Activated CD4-positive, CD25-positive, alpha-beta regulatory T cell (primary cell): ENCODE measurements at regions not wholly inside any gene's neighbourhood (a gene's known extent, or its start where the extent isn't known, plus 50 kb on each side); places are given as distances from the start of the nearest gene placed in this dataset.

Experiments
- DNase-seq, 4 experiments: peaks; one replicate each; lab custom pipeline; 2025; lab: John Stamatoyannopoulos, UW

DNA sequence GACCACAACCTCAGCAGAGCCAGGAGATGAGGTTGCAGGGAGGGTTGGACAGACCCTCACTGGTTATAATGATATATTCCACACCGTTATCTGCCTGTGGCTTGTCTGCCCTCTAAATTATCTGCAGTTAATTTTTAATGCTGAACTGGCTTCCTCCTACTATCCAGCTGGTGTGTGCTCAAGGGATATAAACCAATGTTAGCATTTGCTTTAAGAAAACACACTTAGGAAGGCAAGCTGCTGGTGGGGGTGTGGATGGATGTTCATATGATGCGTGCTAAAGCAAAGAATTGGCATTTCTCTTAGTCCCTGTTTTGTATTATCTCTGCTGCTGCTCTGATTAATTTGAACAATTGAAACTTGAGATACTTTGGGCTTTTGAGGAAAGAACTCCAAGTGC lies 132.2 kb upstream of the NPVF start:
- DNase-seq: no peak

DNA sequence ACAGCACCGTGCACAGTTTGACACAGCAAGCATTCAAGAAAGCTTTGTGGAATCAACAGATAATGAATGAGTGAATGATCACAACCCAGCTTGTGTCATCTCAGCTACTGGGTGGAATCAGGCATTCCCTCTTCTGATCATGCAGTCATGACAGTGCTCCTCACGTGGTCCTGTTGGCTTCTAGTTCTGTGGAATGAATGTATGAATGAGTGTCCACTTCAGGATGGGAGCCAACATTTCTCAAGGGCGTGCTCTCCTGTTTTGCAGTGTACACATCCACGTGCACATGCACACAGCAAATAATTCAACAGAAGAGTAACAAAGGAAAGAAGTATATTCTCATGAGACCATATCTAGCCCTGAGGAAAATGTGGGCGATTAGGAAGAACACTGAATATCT lies 133.1 kb upstream of the NPVF start:
- DNase-seq: no peak

DNA sequence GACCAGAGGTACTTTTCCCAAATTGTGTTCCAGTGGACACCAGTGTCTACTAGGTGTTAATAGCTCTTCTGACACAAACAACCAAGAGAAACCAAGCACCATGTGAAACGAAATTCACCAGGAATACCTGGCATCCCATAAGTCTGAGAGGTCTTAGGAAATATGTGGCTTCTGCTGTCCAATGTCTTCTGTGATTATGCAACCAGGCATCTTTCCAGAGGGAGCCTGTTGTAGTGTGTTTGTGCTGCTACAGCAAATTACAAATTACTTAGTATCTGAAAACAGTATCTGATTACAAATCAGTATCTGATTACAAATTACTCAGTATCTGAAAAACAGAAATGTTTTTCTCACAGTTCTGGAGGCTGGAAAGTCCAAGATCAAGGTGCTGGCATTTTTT lies 133.6 kb upstream of the NPVF start:
- no peak for DNase-seq

DNA sequence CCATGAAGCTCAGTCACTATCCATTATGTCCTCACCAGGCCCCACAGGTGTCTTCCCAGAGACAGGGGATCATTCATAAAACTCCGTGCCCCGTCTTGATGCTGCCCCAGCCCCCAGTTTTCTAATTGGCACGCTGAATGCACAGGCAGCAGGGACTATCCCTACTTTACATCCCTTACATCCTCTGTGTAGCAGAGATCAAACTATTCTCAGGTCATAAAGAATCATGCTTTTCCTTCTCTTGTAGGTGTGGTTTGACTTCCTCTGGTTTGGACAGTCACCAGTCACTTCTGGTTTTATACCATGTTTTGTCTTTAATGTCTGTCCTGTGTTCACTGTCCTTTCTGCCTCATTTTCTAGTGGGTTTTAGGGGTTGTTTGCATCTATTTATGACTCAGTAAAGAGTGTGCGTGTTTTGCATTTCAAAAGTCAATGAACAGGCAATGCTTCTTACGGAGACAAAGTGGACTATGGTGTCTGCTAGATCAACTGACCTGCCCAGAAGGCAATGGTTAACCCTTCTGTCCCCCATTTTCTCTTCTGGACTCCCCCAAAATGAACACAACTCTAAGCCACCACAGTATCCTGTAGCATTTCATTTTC lies 140.4 kb upstream of the NPVF start:
- no peak for DNase-seq

DNA sequence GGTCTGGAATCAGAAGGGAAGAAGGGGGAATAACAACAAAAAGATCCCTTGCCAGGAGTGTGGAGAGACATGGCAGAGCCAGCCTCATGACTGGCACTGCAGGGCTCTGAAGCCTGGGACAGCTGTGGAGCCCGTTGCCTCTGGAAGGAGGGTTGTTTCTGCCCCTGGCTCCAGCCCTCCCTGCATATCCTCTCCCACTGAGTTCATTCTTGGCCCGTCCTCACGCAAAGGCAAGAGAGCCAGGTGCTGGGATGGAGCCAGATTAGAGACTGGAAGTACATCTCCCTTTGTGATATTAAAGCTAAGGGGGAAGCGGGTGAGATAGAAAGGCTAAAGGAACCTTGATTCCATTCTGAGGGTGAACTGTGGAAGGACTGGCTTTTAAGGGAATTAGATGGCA lies 141.5 kb upstream of the NPVF start:
- no peak for DNase-seq

DNA sequence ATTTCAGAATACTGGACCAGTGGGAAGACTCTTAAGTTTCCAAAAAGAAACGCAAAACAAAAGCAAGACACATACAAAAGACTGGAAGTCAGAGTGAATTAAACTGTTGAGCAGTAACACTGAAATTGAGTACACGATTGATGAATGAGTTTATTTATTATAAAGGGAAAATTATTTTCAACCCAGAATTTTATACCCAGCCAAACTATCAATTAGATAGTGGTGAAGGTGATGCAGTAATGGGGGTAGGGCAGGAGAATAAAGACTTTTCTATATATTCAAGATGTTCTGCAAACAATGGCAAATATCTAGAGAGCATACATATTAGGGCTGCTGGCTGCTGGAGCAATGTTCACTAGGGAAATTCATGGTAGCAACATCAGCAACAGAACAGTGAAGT lies 143.7 kb upstream of the NPVF start:
- DNase-seq: no peak

DNA sequence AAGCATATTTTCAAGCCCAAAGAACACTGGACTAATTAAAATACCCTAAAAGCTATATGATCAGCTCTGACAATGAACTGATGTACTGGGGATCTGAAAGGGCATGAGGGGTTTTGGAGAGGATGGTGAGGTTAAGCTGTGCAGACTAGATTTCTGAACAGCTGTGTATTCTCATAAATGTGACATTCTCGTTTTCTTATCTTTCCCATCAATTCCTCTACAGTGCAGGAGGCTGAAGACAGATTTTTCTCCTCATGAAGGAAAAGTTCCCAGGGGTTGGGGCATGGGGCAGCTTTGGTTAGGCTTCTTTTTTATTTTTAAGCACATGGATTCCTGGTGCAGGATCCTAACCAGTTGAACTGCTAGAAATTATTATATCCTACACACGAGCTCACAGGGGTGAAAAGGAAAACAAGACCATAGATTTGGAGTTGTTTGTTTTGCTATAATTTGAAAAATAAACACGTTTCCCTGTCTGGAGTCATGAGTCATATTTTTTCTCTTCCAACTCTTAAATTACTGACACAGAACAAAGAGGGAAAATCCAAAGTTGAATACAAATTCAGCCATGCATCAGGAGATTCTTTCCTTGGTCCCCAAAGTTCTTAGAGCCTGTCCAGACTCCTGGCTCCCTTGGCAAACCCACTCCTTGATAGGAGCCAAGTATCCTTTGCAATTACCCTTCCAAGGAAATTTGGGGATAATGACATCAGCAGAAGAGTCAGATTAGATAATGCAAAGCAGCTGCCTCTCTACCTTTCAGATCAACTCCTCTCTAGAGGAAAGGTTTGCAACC lies 147.7 kb upstream of the NPVF start:
- DNase-seq: no peak

DNA sequence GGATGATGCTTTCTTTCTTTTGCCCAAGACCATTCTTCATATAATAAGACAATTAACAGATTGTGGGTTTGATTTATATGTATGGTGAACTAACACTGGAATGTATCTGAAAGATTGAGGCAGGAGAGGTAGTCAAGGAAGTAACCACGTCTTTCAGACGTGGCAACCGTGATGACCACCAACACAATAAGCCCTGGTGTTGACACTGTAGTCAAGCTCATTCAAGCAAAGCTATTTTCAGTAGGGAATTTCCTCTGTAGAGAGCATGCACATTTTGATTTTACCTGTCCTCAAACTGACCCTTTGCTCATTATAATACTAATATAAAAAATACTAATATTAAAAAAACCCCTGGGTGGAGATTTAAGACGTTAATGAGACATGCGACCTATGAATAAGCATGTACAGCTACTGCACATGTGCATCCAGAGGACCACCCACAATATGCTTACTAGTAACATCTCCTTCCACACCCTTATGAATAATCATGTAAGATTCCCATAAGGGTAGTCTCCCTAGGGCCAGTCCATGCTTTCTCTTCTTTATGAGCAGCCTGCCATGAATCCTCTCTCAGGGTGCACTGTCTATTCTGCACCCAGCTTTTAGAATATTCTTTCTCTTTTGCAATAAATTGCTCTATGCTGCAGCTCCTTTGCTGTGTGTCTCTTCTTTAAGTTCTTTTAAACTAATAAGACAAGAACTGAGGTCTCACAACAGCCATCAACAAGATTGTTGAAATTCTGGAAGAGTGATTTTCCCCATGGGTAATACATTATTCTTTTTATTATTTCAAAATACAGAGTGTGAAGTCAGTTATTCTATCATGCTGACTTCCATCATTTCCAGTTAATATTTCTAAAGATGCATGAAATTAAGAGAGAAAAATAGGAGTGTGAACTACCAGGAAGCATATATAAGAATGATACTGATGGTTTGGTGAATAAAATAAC lies 151.3 kb upstream of the NPVF start:
- DNase-seq: no peak

DNA sequence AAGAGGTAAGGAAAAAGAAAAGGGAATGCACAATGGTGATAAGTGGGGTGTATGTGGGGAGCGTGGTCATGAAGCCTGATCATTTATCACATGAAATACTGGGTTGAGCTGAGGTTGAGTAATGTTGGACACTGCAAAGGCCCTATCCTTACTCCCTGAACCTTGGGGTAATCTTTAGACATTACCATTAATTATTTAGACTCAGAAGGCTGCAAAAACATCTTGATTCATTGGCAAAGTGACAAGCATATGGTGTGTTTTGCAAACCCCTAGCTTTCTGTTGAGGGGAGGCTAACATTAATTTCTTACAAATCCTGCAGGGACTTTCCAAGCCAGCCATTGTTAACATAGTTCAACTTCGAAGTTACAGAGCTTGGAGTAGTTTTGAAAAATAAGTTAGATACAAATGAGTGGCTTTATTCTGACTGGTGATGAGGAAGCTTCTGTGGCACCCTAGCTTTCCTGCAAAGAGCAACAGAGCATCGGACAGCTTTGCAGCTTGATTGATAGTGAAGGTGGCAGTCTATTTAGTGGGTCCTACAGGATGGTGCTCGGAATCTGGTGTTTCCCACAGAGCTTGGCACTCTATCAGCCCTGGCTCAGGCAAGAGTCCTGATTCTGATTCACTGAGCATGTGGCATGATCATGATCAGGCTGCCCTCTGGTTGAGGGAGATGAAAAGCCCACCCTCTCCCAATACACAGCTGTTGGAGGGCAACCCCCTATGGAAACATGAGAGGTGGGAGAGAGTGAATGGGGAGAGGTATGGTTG lies 153.7 kb upstream of the NPVF start:
- no peak for DNase-seq

DNA sequence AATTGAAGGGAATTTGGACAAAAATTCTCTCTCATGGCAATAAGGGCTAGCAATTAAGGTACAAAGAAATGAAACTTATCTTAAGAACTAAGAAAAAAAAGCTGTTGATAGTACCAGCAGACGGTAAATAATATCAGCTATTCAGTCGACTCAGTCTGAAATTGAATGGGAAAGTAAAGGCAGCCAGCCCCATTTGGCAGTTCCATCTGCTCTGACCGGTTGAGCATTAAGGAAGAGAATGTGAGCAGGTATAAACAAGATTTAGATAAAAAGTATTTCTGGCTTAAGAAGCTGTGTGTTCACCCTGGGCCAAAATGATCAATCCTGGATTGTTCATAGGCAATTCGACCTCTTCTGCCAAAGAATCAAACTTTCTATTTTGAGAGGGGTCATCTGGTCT lies 154.6 kb upstream of the NPVF start:
- no peak for DNase-seq

DNA sequence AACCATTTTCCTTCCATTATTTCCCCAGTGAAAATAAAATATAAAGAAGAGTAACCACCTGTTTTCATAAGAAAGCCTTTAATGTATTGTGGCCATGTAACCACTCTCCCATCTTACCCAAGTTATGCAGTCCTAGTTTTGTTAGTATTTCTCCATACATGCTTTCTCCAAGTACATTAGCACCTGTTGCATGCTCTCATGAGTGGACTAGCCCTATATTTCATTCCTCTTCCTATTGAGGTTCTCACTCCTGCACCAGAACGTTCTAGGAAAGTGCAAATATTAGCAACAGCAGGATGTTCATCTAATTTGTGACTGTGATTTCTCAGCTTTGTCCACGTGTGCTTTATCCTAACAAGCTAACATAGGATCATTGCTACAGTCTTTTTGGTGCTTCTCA lies 155.1 kb upstream of the NPVF start:
- no peak for DNase-seq

DNA sequence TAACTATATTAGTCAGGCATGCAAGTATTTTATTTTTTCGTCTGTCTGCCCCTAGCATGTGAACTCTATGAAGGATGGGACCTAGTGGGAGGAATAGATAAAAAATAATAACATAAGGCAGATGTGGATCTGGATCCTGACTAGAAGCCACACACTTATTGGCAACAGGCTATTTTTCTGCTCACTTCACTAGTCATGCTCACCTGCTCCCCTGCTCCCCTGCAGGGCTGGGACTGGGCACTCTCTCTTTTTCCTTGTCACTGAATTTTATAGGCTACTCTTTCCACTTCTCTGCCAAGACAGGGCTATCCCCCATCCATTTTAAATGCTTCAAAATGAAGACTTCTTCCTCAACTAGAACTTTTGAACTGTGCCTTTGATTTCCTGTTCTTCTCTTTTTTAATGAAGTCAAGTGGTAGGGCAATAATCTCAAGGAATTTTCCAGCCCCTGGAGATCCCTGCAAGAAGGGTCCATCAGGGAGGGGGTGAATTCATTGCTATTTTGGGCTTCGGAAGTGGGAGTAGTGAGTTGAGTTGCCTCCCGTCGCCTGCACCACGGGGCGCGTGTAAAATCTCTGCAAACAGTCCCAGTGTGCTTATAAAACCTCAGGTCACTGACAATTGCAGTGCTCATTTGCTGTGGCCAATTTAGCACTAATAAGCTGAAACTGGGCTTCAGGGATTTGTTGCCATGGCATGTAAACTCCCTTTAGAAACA lies 156.7 kb upstream of the NPVF start:
- no peak for DNase-seq

DNA sequence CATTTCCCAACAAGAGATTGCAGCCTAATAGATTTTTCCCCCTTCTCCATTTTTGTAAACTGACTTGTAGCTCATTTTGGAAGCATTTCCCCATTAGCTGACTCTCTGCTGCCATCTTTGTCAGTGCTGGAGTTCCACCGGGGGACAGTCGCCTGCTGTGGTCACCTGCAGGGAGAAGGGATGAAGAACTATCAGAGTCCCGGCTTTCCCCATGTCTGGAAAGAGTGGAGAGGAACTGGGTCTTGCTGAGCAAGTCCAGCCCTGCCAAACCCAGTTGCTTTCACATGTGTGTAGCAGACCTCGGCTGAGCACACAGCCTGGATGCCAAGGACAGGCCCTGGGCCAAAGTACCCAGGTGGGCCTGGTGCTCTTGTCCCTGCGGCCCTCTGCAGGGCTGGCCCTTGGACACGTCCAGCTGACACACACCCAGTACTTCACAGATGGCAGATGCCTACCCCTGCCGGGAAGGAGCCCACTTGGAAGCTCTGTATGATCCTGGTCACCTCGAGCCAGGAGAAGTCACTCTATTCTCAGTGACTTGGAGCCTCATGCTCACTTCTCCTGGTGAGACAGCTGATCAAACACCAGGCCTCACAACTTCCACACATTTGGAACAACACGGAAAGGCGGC lies 157.3 kb upstream of the NPVF start:
- no peak for DNase-seq

DNA sequence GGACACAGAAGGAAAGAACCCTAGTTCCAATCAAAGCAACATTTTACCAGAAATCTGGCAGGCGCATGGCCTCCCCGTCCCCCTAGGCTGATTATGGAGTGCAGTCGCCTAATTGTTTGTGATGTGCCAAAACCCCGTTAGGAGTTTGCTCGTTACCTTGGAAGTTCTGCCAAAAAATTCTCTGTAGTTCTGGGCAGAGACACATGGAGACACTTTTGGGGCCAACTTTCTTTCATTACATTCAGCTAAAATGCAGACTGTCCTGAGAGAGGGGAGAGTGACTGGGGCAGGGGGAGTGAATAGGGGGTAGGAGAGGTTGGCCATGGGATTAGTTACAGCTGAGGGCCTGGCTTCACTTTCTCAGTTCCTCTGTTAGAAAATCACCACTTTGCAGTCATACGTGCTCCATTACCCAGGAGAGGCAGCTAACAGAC lies 158.0 kb upstream of the NPVF start:
- DNase-seq: no peak

DNA sequence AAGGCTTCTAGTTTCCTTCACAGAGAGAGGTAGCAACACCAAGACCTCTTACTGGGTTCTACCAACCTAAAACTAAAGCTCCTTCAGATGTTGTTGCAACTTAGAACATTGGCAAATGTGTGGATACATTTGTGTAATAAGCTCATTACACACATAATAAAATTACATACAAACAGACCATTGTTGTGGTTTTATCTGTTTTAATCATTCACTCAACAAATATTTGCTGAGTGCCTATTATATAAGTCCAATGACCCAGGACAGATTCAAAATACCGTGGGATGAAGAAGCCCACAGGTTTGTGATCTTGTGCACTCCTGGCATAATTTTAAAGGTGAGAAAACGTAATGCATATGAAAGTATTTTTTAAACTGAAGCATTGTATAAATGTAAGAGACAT lies 160.4 kb upstream of the NPVF start:
- DNase-seq: no peak

DNA sequence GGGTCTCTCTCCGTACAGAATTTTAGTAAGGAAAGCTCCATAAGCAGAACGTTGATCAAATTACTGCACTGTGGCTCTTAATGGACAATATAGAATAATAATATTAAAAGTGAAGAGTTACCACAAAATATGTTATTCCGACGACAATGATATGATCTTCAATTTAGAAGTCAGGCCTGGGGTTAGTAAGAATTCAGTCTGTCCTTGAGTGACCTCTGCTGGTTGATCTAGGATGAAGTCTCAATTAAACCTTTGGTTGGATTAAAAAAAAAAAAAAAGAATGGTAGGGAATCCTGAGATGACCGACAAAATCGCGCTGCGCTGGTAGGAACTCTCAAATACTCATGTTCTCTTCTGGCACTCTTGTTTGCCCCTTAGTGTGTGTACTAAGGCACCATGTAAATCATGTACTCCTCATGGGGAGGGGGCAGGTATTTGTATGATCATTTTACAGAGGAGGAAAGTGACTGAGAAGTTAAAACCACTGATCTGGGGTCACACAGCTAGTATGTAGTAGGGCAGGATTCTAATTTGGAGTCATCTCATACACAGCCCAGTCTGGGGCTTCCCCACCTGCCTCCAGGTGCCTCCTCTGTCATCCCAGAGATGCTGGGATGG lies 161.3 kb upstream of the NPVF start:
- DNase-seq: no peak

DNA sequence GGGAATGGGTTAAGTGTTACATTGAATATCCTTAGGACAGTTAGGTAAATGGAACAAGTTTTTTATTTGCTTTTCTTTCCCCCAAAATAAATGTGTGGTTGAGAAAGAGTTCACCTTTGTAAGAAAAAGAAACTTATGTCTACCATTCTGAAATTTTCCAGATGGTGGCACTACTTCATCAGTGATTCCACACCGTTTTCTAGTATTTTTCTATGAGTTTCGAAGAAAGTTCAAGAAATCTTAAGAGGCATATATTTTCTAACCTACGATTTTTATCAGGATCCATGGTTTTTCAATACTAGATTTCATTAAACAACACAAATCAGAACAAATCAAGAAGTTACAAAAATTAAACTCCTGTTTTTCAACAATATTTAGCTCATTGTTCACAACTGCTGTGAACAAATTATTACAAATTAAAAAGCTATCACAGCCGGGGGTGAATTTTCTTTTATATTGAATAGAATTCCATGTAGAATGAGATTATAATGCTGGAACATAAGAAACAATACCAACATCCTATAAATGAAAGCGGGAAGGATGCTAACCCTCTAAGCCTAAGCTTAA lies 163.1 kb upstream of the NPVF start:
- no peak for DNase-seq

DNA sequence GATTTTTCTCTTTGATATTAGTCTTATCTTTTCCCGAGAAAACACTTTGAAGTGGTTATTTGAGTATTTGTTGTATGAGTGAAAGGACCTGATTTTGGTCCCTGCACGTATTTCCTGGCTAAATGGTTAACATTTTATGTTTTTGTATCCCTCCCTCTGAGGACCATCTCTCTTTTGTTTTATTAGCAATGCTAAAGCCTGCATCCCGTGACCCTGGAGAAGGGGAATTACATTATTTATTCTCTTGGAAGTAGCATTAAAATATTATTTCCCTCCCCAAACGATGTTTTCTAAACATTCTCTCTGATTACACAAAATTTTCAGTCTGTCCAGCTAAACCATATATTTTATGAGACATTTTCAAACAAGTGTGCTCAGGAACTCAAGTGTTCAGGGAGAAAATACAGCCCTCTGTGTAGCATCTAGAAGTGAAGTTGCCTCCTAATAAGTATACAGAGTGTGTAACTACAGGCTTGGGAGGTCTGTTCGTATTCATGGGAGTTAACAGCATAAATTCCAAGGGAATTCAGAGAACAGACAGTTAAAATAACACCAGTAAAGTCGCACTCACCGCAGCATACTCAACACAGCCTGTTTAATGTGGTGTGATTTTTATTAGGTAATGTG lies 163.8 kb upstream of the NPVF start:
- DNase-seq: no peak

DNA sequence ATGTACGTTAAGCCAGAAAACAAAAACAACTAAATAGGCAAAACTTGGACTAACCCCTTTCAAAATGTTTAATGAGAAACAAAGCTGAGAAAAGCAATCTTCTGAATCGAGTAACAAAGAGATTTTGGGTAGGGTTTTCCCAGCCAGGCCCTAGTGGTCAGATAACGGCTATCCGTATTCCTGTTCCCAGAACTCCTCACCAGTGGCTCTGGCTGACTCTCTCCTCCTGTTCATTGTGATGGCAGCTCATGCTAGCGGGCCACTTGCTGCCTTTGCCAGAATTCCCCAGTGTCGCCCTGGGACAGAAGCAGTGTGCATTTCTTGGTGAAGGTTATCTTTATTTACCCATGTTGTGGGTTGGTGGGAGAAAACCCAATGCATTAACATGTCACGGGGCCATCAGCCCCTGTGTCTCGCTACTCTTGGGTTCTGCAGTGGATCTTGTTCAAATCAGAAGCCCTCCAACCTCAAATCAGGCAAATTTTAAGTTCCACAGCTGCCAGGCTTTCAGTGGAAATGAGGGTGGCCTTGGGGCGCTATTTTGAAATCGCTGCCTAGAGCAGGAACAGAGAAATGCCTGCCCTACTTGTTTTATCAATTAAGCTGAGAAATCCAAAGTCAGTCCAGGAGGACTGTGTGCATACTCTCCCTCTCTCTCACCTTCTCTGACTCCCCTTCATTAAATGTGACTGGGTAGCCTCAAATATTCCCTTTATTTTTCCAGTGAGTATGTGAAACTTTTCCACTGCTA lies 164.5 kb upstream of the NPVF start:
- DNase-seq: no peak
